Ovary (tissue), 7 donors: ENCODE measurements at regions not wholly inside any gene's neighbourhood (a gene's known extent, or its start where the extent isn't known, plus 50 kb on each side); places are given as distances from the start of the nearest gene placed in this dataset.

Experiments
- DNase-seq, 5 donors: peaks; one replicate each; pipeline ENCODE4 v3.0.0-alpha.2; 2019 to 2020
- H3K27ac ChIP-seq, 2 donors: fragments of 200-600 bp; one replicate each; pipeline versions ENCODE4 v1.5.1 to v1.8.0; 2019 to 2022
- H3K27me3 ChIP-seq: fragments of 200-600 bp; one replicate; pipeline ENCODE4 v1.8.0; 2022
- H3K36me3 ChIP-seq: fragments of 200-600 bp; sonication (generic); one replicate; pipeline ENCODE4 v1.5.1; 2019
- H3K4me1 ChIP-seq: one replicate; pipeline ENCODE4 v1.8.1; 2013; ENCODE audit warnings: mild to moderate bottlenecking, moderate library complexity; ENCODE audit not compliant: insufficient read depth
- H3K4me3 ChIP-seq: fragments of 200-600 bp; sonication (generic); one replicate; pipeline ENCODE4 v1.5.1; 2017
- H3K9me3 ChIP-seq, 2 donors: fragments of 200-600 bp in 1 of 2; sonication (generic) in 1 of 2; one replicate each; pipeline versions ENCODE4 v1.5.1 to v1.8.1; 2013 to 2019; ENCODE audit warnings: mild to moderate bottlenecking in 1 of 2, moderate library complexity in 1 of 2
- CTCF ChIP-seq, 3 donors: fragments of 450-650 bp in 2 of 3; fragments of 200-600 bp in 1 of 3; IDR thresholded peaks; one replicate each; pipeline versions ENCODE4 v1.5.1 to v1.8.0; 2016 to 2022; ENCODE audit warnings: antibody characterized with exemption in 3 of 3, mild to moderate bottlenecking in 1 of 3
- EP300 ChIP-seq: sonication (generic); formaldehyde crosslinking; IDR thresholded peaks from one replicate; pipeline ENCODE4 v1.6.1; 2017; ENCODE audit warnings: antibody characterized with exemption
- POLR2A ChIP-seq: fragments of 450-650 bp; IDR thresholded peaks from one replicate; pipeline ENCODE4 v1.6.1; 2017; ENCODE audit warnings: antibody characterized with exemption, mild to moderate bottlenecking, moderate library complexity
- whole genome bisulfite sequencing, 3 donors: extraction: QIAGEN DNeasy Blood & Tissue Kit in 1 of 3; methylation state at CpG; one replicate each; pipeline versions ENCODE4 v1.1.5 to v1.1.7; 2013 to 2017; 5-methylcytosine and 5-hydroxymethylcytosine counted together
- intact Hi-C, 4 donors: fragments of 100-400 bp; cut with DNase I; formaldehyde crosslinking; loops; one replicate each; pipeline versions ENCODE4 v1.11.0 to v1.15.1; 2022 to 2023
- donor health status: DM: no; HTN: no; CAD: no; lungs with moderate emphysema.
- donor health status: DM: no; HTN: no; CAD: no.
- donor health status: Bipolar disorder and iron deficiency.
- donor health status: DM: no; HTN: no; CAD: no.
- donor health status: DM: yes; HTN: yes; CAD: no.

DNA sequence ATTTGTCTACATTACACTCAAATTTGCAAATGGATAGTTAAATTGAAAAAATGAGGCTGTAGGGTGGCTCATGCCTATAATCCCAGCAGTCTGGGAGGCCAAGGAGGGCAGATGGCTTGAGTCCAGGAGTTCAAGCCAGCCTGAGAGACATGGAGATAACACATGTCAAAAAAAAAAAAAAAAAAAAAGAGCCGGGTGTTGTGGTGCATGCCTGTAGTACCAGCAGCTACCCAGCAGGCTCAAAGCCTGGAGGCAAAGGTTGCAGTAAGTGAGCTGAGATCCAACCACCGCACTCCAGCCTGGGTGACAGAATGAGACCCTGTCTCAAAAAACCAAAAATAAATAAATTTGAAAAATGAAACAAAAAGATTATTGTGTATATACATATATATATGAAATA, 119.9 kb upstream of the MGAT4C start:
- Histone ChIP-seq H3K27me3 (no peaks in the 10 kb centered on the region), H3K27ac (no peak overlapping the region), H3K4me3 (no peak overlapping the region), H3K36me3 (no peaks in the 10 kb centered on the region), H3K9me3 (no peaks in the 10 kb centered on the region), H3K4me1 (no peaks in the 10 kb centered on the region)
- no peak for TF ChIP-seq EP300
- no peak for TF ChIP-seq POLR2A
- intact Hi-C loops: no loop called here
- no peak for DNase-seq
- 49 to 67% (median 59%) methylated on average over 2 of the region's 2 CpGs for WGBS, 3 donors

DNA sequence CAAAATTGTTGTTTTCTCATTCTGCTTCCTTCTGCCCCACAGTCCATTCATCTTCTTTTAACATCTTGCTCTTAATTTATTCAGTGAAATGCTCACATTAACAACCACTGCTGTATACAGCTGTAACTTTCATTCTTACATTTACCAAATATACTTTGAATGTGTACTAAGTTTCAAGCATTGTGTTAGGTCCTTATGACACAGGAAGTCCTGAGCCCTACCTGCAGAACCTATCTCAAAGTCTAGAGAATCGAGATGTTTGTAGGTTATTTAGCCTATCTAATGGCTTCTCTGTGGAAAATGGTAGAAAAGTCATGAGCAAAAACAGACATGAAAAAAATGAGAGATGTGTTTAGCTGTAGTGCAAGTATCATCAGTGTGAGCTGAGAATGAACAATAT, 117.6 kb upstream of the MGAT4C start:
- TF ChIP-seq POLR2A (no peak), EP300 (no peak), CTCF (IDR thresholded peaks at IDR 0.05) (no peak)
- Histone ChIP-seq H3K36me3 (no peaks in the 10 kb centered on the region), H3K27ac (no peak overlapping the region), H3K4me1 (no peaks in the 10 kb centered on the region), H3K9me3 (no peaks in the 10 kb centered on the region), H3K4me3 (no peak overlapping the region), H3K27me3 (no peaks in the 10 kb centered on the region)
- no peak for DNase-seq
- intact Hi-C loops: no loop called here
- WGBS, 3 donors: 83 to 97% (median 85%) methylated on average over 1 of the region's 1 CpG

DNA sequence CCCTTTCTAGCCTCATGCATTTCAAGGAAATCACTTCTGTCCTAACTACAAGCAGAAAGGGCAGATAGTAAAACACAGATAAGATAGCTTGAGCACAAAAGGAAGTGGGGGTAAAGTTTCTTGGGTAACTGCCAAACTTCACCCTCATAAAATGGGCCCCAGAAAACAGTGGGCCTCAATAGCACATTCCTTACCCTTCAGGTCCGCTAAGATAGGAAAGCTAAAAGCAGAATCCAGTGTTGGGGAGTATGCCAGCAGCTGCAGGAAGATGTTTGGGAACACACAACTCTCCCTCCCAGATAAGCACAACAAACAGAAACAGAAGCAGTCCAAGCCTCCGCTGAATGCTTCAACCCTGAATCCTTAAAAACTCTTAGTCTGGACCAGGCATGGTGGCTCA, 110.9 kb upstream of the MGAT4C start:
- WGBS, 3 donors: 3 to 19% (median 8%) methylated on average over 2 of the region's 2 CpGs
- Histone ChIP-seq H3K9me3 (no peaks in the 10 kb centered on the region), H3K36me3 (no peaks in the 10 kb centered on the region), H3K27me3 (no peaks in the 10 kb centered on the region), H3K4me1 (no peaks in the 10 kb centered on the region), H3K4me3 (no peak overlapping the region), H3K27ac (no peak overlapping the region)
- DNase-seq: no peak
- intact Hi-C loops: no loop called here
- TF ChIP-seq CTCF (IDR thresholded peaks at IDR 0.05) (no peak), EP300 (no peak), POLR2A (no peak)

- H3K27ac ChIP-seq: no peak overlapping the region
- H3K4me1 ChIP-seq: no peaks in the 10 kb centered on the region
- no peak for DNase-seq
- no peaks in the 10 kb centered on the region for H3K9me3 ChIP-seq
- intact Hi-C loops: no loop called here
- H3K27me3 ChIP-seq: no peaks in the 10 kb centered on the region
- 16 to 29% (median 25%) methylated on average over 2 of the region's 2 CpGs for WGBS, 3 donors
- H3K4me3 ChIP-seq: no peak overlapping the region
- H3K36me3 ChIP-seq: no peaks in the 10 kb centered on the region
- no peak for TF ChIP-seq POLR2A
- no peak for TF ChIP-seq CTCF (IDR thresholded peaks at IDR 0.05)
- TF ChIP-seq EP300: no peak
These were observed 93.0 kb upstream of the MGAT4C start for GRCh38 chr12:86349196-86349595.

- no peaks in the 10 kb centered on the region for H3K27me3 ChIP-seq
- WGBS, 3 donors: 46 to 49% (median 47%) methylated on average over 2 of the region's 2 CpGs
- intact Hi-C loops: no loop called here
- no peak overlapping the region for H3K4me3 ChIP-seq
- H3K27ac ChIP-seq: no peak overlapping the region
- no peaks in the 10 kb centered on the region for H3K4me1 ChIP-seq
- H3K36me3 ChIP-seq: no peaks in the 10 kb centered on the region
- TF ChIP-seq EP300 (no peak), POLR2A (no peak), CTCF (IDR thresholded peaks at IDR 0.05) (no peak)
- DNase-seq: no peak
- no peaks in the 10 kb centered on the region for H3K9me3 ChIP-seq
These were observed 77.8 kb upstream of the MGAT4C start for GRCh38 chr12:86333955-86334522.
